DOHH2 (cell line): ENCODE measurements at regions not wholly inside any gene's neighbourhood (a gene's known extent, or its start where the extent isn't known, plus 50 kb on each side); places are given as distances from the start of the nearest gene placed in this dataset.

Experiments used
- EZH2phosphoT487 ChIP-seq: fragments of 200-600 bp; sonication (generic); IDR thresholded peaks from 2 replicates; pipeline ENCODE4 v1.6.1; 2017; ENCODE audit warnings: borderline replicate concordance, mild to moderate bottlenecking, antibody characterized with exemption, low read length, moderate library complexity, mixed read lengths
- TF ChIP-seq, protein P1 (sequence below): fragments of 200-600 bp; sonication (generic); IDR thresholded peaks from one replicate; pipeline ENCODE4 v1.5.1; 2014; ENCODE audit warnings: antibody characterized with exemption, mild to moderate bottlenecking, low read depth, low read length; ENCODE audit not compliant: poor library complexity, severe bottlenecking

DNA sequence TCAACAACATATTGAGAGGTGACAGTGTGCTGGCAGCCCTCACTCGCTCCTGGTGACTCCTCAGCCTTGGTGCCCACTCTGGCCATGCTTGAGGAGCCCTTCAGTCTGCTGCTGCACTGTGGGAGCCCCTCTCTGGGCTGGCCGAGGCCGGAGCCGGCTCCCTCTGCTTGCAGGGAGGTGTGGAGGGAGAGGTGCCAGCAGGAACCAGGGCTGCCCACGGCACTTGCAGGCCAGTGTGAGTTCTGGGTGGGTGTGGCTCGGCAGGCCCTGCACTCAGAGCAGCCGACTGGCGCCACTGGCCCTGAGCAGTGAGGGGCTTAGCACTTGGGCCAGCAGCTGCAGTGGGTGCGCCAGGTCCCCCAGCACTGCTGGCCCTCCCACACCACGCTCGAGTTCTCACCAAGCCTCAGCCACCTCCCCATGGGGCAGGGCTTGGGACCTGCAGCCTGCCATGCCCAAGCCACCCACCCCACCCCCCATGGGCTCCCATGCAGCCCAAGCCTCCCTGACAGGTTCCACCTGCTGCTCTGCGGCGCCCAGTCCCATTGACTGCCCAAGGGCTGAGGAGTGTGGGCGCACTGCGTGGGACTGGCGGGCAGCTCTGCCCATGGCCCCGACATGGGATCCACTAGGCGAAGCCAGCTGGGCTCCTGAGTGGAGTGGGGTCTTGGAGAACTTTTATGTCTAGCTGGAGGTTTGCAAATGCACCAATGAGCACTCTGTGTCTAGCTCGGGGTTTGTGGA lies 377.1 kb upstream of the ANKRD30A start:
- TF ChIP-seq, protein P1, sequence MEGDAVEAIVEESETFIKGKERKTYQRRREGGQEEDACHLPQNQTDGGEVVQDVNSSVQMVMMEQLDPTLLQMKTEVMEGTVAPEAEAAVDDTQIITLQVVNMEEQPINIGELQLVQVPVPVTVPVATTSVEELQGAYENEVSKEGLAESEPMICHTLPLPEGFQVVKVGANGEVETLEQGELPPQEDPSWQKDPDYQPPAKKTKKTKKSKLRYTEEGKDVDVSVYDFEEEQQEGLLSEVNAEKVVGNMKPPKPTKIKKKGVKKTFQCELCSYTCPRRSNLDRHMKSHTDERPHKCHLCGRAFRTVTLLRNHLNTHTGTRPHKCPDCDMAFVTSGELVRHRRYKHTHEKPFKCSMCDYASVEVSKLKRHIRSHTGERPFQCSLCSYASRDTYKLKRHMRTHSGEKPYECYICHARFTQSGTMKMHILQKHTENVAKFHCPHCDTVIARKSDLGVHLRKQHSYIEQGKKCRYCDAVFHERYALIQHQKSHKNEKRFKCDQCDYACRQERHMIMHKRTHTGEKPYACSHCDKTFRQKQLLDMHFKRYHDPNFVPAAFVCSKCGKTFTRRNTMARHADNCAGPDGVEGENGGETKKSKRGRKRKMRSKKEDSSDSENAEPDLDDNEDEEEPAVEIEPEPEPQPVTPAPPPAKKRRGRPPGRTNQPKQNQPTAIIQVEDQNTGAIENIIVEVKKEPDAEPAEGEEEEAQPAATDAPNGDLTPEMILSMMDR, result no peak
- TF ChIP-seq EZH2phosphoT487, result no peak
